HEK293 (cell line): ENCODE measurements at regions not wholly inside any gene's neighbourhood (a gene's known extent, or its start where the extent isn't known, plus 50 kb on each side); places are given as distances from the start of the nearest gene placed in this dataset.

Experiments used
- CTCF ChIA-PET: fragments of 350-600 bp; formaldehyde crosslinking; extraction: SDS; loops from one replicate; lab custom pipeline; 2021; ENCODE audit warnings: antibody characterized with exemption; lab: Yijun Ruan, JAX
- POLR2A ChIA-PET: fragments of 300-600 bp; formaldehyde crosslinking; extraction: SDS; loops from one replicate; lab custom pipeline; 2020; ENCODE audit warnings: antibody characterized with exemption, inconsistent platforms; lab: Yijun Ruan, JAX
- H3K27ac ChIP-seq: fragments of 200-500 bp; sonication (Bioruptor generic); 2 replicates; pipeline ENCODE4 v1.5.1; 2014; ENCODE audit warnings: low read depth, low read length, control low read depth, inconsistent platforms; ENCODE audit errors: extremely low read depth
- H3K36me3 ChIP-seq, 2 experiments: fragments of 200-500 bp in 1 of 2; sonication (Bioruptor generic) in 1 of 2; 1 replicate in 1 of 2; 2 replicates in 1 of 2; pipeline ENCODE4 v1.5.1; 2014 to 2017; ENCODE audit warnings: inconsistent platforms in 2 of 2, low read length in 2 of 2; ENCODE audit not compliant: control insufficient read depth in 2 of 2, insufficient read depth in 1 of 2
- H3K4me1 ChIP-seq: fragments of 200-500 bp; sonication (Bioruptor generic); 2 replicates; pipeline ENCODE4 v1.5.1; 2014; ENCODE audit warnings: mild to moderate bottlenecking, low read length, inconsistent platforms; ENCODE audit not compliant: control insufficient read depth, insufficient read depth
- H3K4me3 ChIP-seq: 2 replicates; pipeline ENCODE4 v1.5.1; 2011; ENCODE audit warnings: low read depth, mild to moderate bottlenecking, control low read depth, low read length, moderate library complexity
- H3K9me3 ChIP-seq: fragments of 200-500 bp; sonication (Bioruptor generic); 2 replicates; pipeline ENCODE4 v1.5.1; 2014; ENCODE audit warnings: low read depth, low read length, inconsistent platforms; ENCODE audit not compliant: control insufficient read depth, insufficient read depth
- GFI1B ChIP-seq: fragments of 450-650 bp; formaldehyde crosslinking; IDR thresholded peaks from 2 replicates; pipeline ENCODE4 v1.5.1; 2016; ENCODE audit warnings: missing biosample characterization, missing genetic modification characterization
- GLI2 ChIP-seq: fragments of 450-650 bp; formaldehyde crosslinking; IDR thresholded peaks from 2 replicates; pipeline ENCODE4; 2017; ENCODE audit warnings: missing biosample characterization, missing genetic modification characterization, low read depth, borderline replicate concordance
- IKZF3 ChIP-seq: fragments of 450-650 bp; IDR thresholded peaks from 2 replicates; pipeline ENCODE4 v1.5.0; 2018; ENCODE audit warnings: missing biosample characterization, mild to moderate bottlenecking, missing genetic modification characterization, moderate library complexity
- MYNN ChIP-seq: fragments of 450-650 bp; formaldehyde crosslinking; IDR thresholded peaks from 2 replicates; pipeline ENCODE4 v1.5.1; 2016; ENCODE audit warnings: missing biosample characterization, missing genetic modification characterization, borderline replicate concordance
- ZBTB21 ChIP-seq: fragments of 450-650 bp; formaldehyde crosslinking; IDR thresholded peaks from 2 replicates; pipeline ENCODE4 v1.5.1; 2017; ENCODE audit warnings: missing biosample characterization, missing genetic modification characterization
- ZBTB49 ChIP-seq: fragments of 450-650 bp; formaldehyde crosslinking; IDR thresholded peaks from 2 replicates; pipeline ENCODE4 v1.5.1; 2016; ENCODE audit warnings: missing biosample characterization, missing genetic modification characterization, low read depth
- ZBTB8A ChIP-seq: fragments of 450-650 bp; formaldehyde crosslinking; IDR thresholded peaks from 2 replicates; pipeline ENCODE4 v1.5.1; 2016; ENCODE audit warnings: missing biosample characterization, missing genetic modification characterization
- ZFP3 ChIP-seq: fragments of 450-650 bp; formaldehyde crosslinking; IDR thresholded peaks from 2 replicates; pipeline ENCODE4 v1.5.1; 2016; ENCODE audit warnings: low read depth, missing biosample characterization, missing genetic modification characterization
- ZFP37 ChIP-seq: fragments of 450-650 bp; formaldehyde crosslinking; IDR thresholded peaks from 2 replicates; pipeline ENCODE4 v1.5.1; 2016; ENCODE audit warnings: missing biosample characterization, missing genetic modification characterization
- ZFP69B ChIP-seq: fragments of 450-650 bp; formaldehyde crosslinking; IDR thresholded peaks from 2 replicates; pipeline ENCODE4 v1.5.1; 2016; ENCODE audit warnings: missing biosample characterization, missing genetic modification characterization
- ZNF10 ChIP-seq: fragments of 450-650 bp; formaldehyde crosslinking; IDR thresholded peaks from 2 replicates; pipeline ENCODE4 v1.5.1; 2017; ENCODE audit warnings: missing biosample characterization, missing genetic modification characterization
- ZNF2 ChIP-seq: fragments of 450-650 bp; formaldehyde crosslinking; IDR thresholded peaks from 2 replicates; pipeline ENCODE4 v1.5.1; 2016; ENCODE audit warnings: missing biosample characterization, missing genetic modification characterization
- ZNF211 ChIP-seq: fragments of 450-650 bp; formaldehyde crosslinking; IDR thresholded peaks from 2 replicates; pipeline ENCODE4 v1.5.1; 2016; ENCODE audit warnings: low read depth, missing biosample characterization, missing genetic modification characterization
- ZNF214 ChIP-seq: fragments of 450-650 bp; formaldehyde crosslinking; IDR thresholded peaks from 2 replicates; pipeline ENCODE4 v1.5.1; 2017; ENCODE audit warnings: missing biosample characterization, mild to moderate bottlenecking, missing genetic modification characterization, borderline replicate concordance
- ZNF221 ChIP-seq: fragments of 450-650 bp; formaldehyde crosslinking; IDR thresholded peaks from 2 replicates; pipeline ENCODE4 v1.5.1; 2017; ENCODE audit warnings: missing biosample characterization, missing genetic modification characterization, borderline replicate concordance
- ZNF391 ChIP-seq: fragments of 450-650 bp; formaldehyde crosslinking; IDR thresholded peaks from 2 replicates; pipeline ENCODE4 v1.5.1; 2016; ENCODE audit warnings: low read depth, missing biosample characterization, missing genetic modification characterization, borderline replicate concordance
- ZNF398 ChIP-seq: fragments of 450-650 bp; formaldehyde crosslinking; IDR thresholded peaks from 2 replicates; pipeline ENCODE4 v1.5.1; 2017; ENCODE audit warnings: missing biosample characterization, missing genetic modification characterization
- ZNF529 ChIP-seq: fragments of 450-650 bp; formaldehyde crosslinking; IDR thresholded peaks from 2 replicates; pipeline ENCODE4 v1.5.1; 2017; ENCODE audit warnings: missing genetic modification characterization, missing biosample characterization; ENCODE audit not compliant: insufficient replicate concordance
- ZNF544 ChIP-seq: fragments of 450-650 bp; formaldehyde crosslinking; IDR thresholded peaks from 2 replicates; pipeline ENCODE4 v1.5.0; 2017; ENCODE audit warnings: missing biosample characterization, missing genetic modification characterization
- ZNF558 ChIP-seq: fragments of 450-650 bp; formaldehyde crosslinking; IDR thresholded peaks from 2 replicates; pipeline ENCODE4 v1.5.1; 2016; ENCODE audit warnings: missing biosample characterization, missing genetic modification characterization
- ZNF610 ChIP-seq: fragments of 450-650 bp; formaldehyde crosslinking; IDR thresholded peaks from 2 replicates; pipeline ENCODE4 v1.5.1; 2016; ENCODE audit warnings: missing biosample characterization, missing genetic modification characterization, borderline replicate concordance
- ZNF629 ChIP-seq: fragments of 450-650 bp; formaldehyde crosslinking; IDR thresholded peaks from 2 replicates; pipeline ENCODE4 v1.5.1; 2017; ENCODE audit warnings: missing biosample characterization, missing genetic modification characterization
- ZNF791 ChIP-seq: fragments of 450-650 bp; formaldehyde crosslinking; IDR thresholded peaks from 2 replicates; pipeline ENCODE4 v1.5.1; 2016; ENCODE audit warnings: missing biosample characterization, missing genetic modification characterization
- ZSCAN16 ChIP-seq: fragments of 450-650 bp; formaldehyde crosslinking; IDR thresholded peaks from 2 replicates; pipeline ENCODE4 v1.5.1; 2016; ENCODE audit warnings: missing biosample characterization, missing genetic modification characterization
- ZXDB ChIP-seq: fragments of 450-650 bp; formaldehyde crosslinking; IDR thresholded peaks from 2 replicates; pipeline ENCODE4 v1.5.1; 2016; ENCODE audit warnings: missing biosample characterization, missing genetic modification characterization
- TF ChIP-seq, protein P1 (sequence below): fragments of 450-650 bp; formaldehyde crosslinking; IDR thresholded peaks from 2 replicates; pipeline ENCODE4 v1.5.1; 2016; ENCODE audit warnings: missing biosample characterization, missing genetic modification characterization, low read depth
- TF ChIP-seq, protein P2 (sequence below): fragments of 450-650 bp; formaldehyde crosslinking; conservative IDR thresholded peaks from 2 replicates; pipeline ENCODE4 v1.5.1; 2016; ENCODE audit warnings: low read depth, missing biosample characterization, missing genetic modification characterization

GRCh38 chr7:65269150-65269856 is 104.4 kb upstream of the ZNF92 start:
- Histone ChIP-seq H3K27ac (peak overlapping the region; percentile 54), H3K9me3 (no peaks in the 10 kb centered on the region), H3K4me3 (peak overlapping the region; percentile 78), H3K4me1 (no peaks in the 10 kb centered on the region), H3K36me3 (no peaks in the 10 kb centered on the region)
- CTCF ChIA-PET: interaction anchor here (0.7 to 1.1 kb wide), 3 partner anchors 23 to 38 kb away, joined by 3 to 4 read pairs (median 3); no protein-coding TSS in a partner anchor
- POLR2A ChIA-PET: interaction anchor here (1.3 kb wide), 2 partner anchors 17 to 104 kb away, joined by 8 to 12 read pairs; partner anchors contain the start of gene ZNF92
- peak; percentile 35; the same call in 1 of the 2 replicates for TF ChIP-seq ZNF629 (tag by site-specific recombination)
- 0 out of 2 replicates have a peak, but pooled peaks have one; percentile 30 for TF ChIP-seq ZNF391
- TF ChIP-seq ZNF10 (tag by site-specific recombination): no peak
- TF ChIP-seq ZNF211 (tag by site-specific recombination): no peak
- no peak for TF ChIP-seq ZBTB21
- TF ChIP-seq ZNF544 (tag by site-specific recombination): no peak
- TF ChIP-seq ZXDB: peak; percentile 27; the same call in 1 of the 2 replicates
- no peak for TF ChIP-seq ZNF529 (tag by site-specific recombination)
- TF ChIP-seq ZNF398 (tag by site-specific recombination): peak; percentile 24; the same call in 1 of the 2 replicates
- TF ChIP-seq ZBTB8A: 0 out of 2 replicates have a peak, but pooled peaks have one; percentile 10
- TF ChIP-seq, protein P1, sequence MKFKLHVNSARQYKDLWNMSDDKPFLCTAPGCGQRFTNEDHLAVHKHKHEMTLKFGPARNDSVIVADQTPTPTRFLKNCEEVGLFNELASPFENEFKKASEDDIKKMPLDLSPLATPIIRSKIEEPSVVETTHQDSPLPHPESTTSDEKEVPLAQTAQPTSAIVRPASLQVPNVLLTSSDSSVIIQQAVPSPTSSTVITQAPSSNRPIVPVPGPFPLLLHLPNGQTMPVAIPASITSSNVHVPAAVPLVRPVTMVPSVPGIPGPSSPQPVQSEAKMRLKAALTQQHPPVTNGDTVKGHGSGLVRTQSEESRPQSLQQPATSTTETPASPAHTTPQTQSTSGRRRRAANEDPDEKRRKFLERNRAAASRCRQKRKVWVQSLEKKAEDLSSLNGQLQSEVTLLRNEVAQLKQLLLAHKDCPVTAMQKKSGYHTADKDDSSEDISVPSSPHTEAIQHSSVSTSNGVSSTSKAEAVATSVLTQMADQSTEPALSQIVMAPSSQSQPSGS (tag by site-specific recombination): no peak
- TF ChIP-seq ZNF2: peak; percentile 40; the same call in 1 of the 2 replicates
- peak; percentile 25; the same call in 1 of the 2 replicates for TF ChIP-seq ZFP69B (tag by site-specific recombination)
- TF ChIP-seq MYNN (tag by site-specific recombination): no peak
- no peak for TF ChIP-seq ZBTB49 (tag by site-specific recombination)
- no peak for TF ChIP-seq ZFP37 (tag by site-specific recombination)
- no peak for TF ChIP-seq GLI2
- TF ChIP-seq IKZF3 (tag by site-specific recombination): peak; percentile 66; the same call in 1 of the 2 replicates
- TF ChIP-seq ZNF791 (tag by site-specific recombination): no peak
- TF ChIP-seq GFI1B (tag by site-specific recombination): no peak
- no peak for TF ChIP-seq ZFP3 (tag by site-specific recombination)
- no peak for TF ChIP-seq ZNF610 (tag by site-specific recombination)
- no peak for TF ChIP-seq ZSCAN16 (tag by site-specific recombination)
- TF ChIP-seq ZNF558 (tag by site-specific recombination): no peak
- no peak for TF ChIP-seq ZNF221 (tag by site-specific recombination)
- TF ChIP-seq, protein P2, sequence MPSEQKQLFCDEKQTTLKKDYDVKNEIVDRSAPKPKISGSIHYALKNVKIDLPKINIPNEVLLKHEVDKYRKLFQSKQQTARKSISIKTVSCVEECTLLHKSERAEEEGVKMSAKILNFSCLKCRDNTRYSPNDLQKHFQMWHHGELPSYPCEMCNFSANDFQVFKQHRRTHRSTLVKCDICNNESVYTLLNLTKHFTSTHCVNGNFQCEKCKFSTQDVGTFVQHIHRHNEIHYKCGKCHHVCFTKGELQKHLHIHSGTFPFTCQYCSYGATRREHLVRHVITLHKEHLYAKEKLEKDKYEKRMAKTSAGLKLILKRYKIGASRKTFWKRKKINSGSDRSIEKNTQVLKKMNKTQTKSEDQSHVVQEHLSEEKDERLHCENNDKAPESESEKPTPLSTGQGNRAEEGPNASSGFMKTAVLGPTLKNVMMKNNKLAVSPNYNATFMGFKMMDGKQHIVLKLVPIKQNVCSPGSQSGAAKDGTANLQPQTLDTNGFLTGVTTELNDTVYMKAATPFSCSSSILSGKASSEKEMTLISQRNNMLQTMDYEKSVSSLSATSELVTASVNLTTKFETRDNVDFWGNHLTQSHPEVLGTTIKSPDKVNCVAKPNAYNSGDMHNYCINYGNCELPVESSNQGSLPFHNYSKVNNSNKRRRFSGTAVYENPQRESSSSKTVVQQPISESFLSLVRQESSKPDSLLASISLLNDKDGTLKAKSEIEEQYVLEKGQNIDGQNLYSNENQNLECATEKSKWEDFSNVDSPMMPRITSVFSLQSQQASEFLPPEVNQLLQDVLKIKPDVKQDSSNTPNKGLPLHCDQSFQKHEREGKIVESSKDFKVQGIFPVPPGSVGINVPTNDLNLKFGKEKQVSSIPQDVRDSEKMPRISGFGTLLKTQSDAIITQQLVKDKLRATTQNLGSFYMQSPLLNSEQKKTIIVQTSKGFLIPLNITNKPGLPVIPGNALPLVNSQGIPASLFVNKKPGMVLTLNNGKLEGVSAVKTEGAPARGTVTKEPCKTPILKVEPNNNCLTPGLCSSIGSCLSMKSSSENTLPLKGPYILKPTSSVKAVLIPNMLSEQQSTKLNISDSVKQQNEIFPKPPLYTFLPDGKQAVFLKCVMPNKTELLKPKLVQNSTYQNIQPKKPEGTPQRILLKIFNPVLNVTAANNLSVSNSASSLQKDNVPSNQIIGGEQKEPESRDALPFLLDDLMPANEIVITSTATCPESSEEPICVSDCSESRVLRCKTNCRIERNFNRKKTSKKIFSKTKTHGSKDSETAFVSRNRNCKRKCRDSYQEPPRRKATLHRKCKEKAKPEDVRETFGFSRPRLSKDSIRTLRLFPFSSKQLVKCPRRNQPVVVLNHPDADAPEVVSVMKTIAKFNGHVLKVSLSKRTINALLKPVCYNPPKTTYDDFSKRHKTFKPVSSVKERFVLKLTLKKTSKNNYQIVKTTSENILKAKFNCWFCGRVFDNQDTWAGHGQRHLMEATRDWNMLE (tag by site-specific recombination): no peak
- TF ChIP-seq ZNF214 (tag by site-specific recombination): no peak
